Skeletal muscle tissue (tissue), 3 donors: ENCODE measurements at regions not wholly inside any gene's neighbourhood (a gene's known extent, or its start where the extent isn't known, plus 50 kb on each side); places are given as distances from the start of the nearest gene placed in this dataset.

Experiments used
- H3K27ac ChIP-seq: one replicate; pipeline ENCODE4 v1.7.0; 2013; ENCODE audit warnings: mild to moderate bottlenecking, low read depth, low read length, inconsistent platforms
- H3K27me3 ChIP-seq, 3 donors: one replicate each; pipeline ENCODE4 v1.7.0; 2013; ENCODE audit warnings: low read length in 3 of 3; ENCODE audit not compliant: control insufficient read depth in 3 of 3, insufficient read depth in 3 of 3
- H3K36me3 ChIP-seq, 3 donors: one replicate each; pipeline ENCODE4 v1.7.0; 2013; ENCODE audit warnings: low read length in 3 of 3; ENCODE audit not compliant: control insufficient read depth in 3 of 3, insufficient read depth in 3 of 3
- H3K4me1 ChIP-seq, 3 donors: one replicate each; pipeline ENCODE4 v1.7.0; 2013; ENCODE audit warnings: low read length in 3 of 3, mild to moderate bottlenecking in 3 of 3; ENCODE audit not compliant: control insufficient read depth in 3 of 3, insufficient read depth in 3 of 3
- H3K4me3 ChIP-seq, 3 donors: one replicate each; pipeline ENCODE4 v1.7.0; 2013; ENCODE audit warnings: low read length in 3 of 3
- H3K9ac ChIP-seq, 3 donors: one replicate each; pipeline ENCODE4 v1.7.0; 2013; ENCODE audit warnings: low read length in 3 of 3, mild to moderate bottlenecking in 3 of 3, moderate library complexity in 2 of 3, low read depth in 1 of 3
- H3K9me3 ChIP-seq, 3 donors: one replicate each; pipeline ENCODE4 v1.7.0; 2013; ENCODE audit warnings: low read length in 3 of 3; ENCODE audit not compliant: control insufficient read depth in 3 of 3
- donor health status: Osteomylitis.

DNA sequence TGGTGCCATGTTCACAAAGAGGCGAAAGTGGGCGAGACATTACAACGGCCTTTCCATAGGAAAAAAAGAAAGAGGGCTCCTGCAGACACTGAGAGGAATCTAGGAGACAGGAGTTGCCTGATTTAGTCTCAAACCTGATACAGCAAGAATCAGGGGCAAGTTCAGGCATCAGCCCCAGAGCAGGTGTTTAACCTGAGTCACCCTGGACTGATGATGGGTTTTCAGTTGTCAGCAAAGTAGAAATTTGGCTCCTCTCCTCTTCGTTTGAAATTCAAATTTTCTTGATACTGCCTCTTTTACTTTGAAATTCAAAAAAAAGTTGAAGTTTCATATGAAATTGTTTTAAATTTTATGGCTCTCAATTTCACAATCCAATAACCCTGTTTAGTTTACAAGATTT, 189.5 kb downstream of the ABCC12 start:
- Histone ChIP-seq H3K27me3 (peaks cover 0 to 4% (median 0%) of the 10 kb centered on the region in 3 donors), H3K36me3 (no peaks in the 10 kb centered on the region), H3K9me3 (no peaks in the 10 kb centered on the region), H3K4me1 (no peaks in the 10 kb centered on the region), H3K4me3 (no peak overlapping the region), H3K27ac (no peak overlapping the region), H3K9ac (no peak overlapping the region)

DNA sequence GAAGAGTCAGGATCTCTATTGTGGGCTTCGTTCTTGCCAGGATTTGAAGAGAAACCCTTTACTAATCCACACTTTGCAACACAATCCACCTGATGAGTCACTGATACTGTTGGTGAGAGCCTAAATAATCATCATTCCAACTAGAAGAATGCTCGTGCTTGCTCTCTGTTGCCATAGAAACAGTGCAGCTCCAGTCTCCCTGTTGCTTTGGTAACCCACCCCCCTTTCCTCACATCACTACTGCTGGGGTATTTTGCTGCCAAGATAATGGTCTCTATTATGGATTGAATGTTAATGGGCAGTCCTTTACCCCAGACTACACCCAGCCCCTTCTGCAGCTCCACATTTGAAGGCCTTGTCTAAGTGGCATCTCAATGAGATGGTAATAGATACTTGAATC, 190.4 kb downstream of the ABCC12 start:
- Histone ChIP-seq H3K36me3 (no peaks in the 10 kb centered on the region), H3K4me1 (no peaks in the 10 kb centered on the region), H3K9me3 (no peaks in the 10 kb centered on the region), H3K27ac (no peak overlapping the region), H3K9ac (no peak overlapping the region), H3K27me3 (peaks cover 0 to 4% (median 0%) of the 10 kb centered on the region in 3 donors), H3K4me3 (no peak overlapping the region)

DNA sequence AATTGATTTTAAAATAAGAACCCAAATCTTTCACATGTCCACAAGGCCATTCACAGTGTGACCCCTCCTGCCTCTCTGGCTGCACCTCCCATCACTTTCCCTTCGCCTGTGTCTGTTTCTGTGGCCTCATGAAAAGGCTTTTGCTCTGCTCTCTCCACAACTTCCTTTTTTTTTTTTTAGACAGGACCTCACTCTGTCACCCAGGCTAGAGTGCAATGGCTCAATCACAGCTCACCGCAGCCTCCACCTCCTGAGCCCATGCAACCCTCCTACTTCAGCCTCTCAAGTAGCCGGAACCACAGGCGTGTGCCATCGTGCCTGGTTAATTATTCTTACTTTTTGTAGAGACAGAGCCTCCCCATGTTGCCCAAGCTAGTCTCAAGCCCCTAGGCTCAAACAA, 197.1 kb downstream of the ABCC12 start:
- no peak overlapping the region for H3K9ac ChIP-seq
- no peaks in the 10 kb centered on the region for H3K27me3 ChIP-seq
- no peak overlapping the region for H3K4me3 ChIP-seq
- no peaks in the 10 kb centered on the region for H3K9me3 ChIP-seq
- H3K27ac ChIP-seq: no peak overlapping the region
- H3K36me3 ChIP-seq: no peaks in the 10 kb centered on the region
- H3K4me1 ChIP-seq: no peaks in the 10 kb centered on the region

DNA sequence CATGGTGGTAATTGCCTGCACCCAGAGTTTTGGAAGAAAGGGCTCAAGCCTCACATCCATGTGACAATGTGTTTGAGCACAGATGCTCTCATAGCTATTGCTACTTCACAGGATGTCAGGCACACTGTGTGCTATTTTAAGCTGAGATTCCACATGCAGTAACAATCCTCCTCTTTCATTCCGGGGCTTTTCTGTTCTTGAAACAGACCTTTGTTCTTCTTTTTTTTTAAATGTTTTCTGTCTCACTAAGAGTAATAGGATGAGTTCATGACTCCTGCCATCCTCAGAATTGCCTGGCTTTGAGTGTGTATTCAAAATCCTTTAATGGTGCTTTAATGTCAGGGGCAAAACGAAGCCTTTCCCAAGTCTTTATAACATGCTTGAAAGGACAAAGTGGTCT, 198.9 kb downstream of the ABCC12 start:
- H3K9ac ChIP-seq: no peak overlapping the region
- no peak overlapping the region for H3K4me3 ChIP-seq
- no peaks in the 10 kb centered on the region for H3K4me1 ChIP-seq
- no peaks in the 10 kb centered on the region for H3K36me3 ChIP-seq
- no peaks in the 10 kb centered on the region for H3K9me3 ChIP-seq
- no peaks in the 10 kb centered on the region for H3K27me3 ChIP-seq
- no peak overlapping the region for H3K27ac ChIP-seq

DNA sequence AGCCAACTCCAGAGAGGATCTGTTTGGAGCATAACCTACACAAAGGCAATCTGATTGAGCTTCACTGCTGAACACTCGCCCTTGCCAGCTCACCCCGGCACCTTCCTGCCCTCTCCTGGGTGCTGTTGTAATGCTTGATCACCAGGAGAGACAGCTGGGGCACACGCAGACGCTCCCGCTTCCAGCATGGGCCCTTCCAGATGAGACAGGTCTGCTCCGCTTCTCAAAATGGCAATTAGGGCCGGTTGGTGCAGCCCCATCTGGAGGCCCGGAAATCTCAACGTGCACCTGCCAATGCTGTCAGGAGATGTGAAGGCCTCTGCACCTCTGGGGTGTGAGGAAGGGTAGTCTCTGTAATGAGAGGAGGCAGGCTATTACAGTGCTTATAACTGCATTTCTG, 206.1 kb downstream of the ABCC12 start:
- Histone ChIP-seq H3K36me3 (no peaks in the 10 kb centered on the region), H3K27ac (no peak overlapping the region), H3K4me1 (no peaks in the 10 kb centered on the region), H3K4me3 (no peak overlapping the region), H3K9ac (no peak overlapping the region), H3K9me3 (no peaks in the 10 kb centered on the region), H3K27me3 (no peaks in the 10 kb centered on the region)

DNA sequence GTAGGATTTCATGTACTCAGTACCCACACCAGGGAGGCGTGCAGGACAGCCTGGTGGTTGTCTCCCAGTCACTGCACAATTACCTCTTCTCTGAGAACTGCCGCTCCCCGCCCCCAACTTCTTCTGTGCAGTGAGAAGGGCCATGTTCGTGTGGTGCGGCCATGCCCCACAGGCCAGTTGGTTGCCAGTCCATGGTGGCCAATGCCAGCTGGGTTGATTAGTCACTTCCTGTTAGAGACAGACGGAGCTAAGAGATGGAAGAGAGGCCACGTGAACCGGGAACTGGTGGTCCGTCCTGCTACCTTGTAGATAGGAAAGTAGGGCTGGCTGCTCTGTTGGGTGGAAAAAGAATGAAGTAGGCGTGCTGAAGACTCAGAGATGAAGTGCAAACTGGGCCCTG, 206.5 kb downstream of the ABCC12 start:
- Histone ChIP-seq H3K9ac (no peak overlapping the region), H3K27me3 (peaks cover 0 to 2% (median 0%) of the 10 kb centered on the region in 3 donors), H3K27ac (no peak overlapping the region), H3K9me3 (no peaks in the 10 kb centered on the region), H3K4me3 (no peak overlapping the region), H3K36me3 (no peaks in the 10 kb centered on the region), H3K4me1 (no peaks in the 10 kb centered on the region)

DNA sequence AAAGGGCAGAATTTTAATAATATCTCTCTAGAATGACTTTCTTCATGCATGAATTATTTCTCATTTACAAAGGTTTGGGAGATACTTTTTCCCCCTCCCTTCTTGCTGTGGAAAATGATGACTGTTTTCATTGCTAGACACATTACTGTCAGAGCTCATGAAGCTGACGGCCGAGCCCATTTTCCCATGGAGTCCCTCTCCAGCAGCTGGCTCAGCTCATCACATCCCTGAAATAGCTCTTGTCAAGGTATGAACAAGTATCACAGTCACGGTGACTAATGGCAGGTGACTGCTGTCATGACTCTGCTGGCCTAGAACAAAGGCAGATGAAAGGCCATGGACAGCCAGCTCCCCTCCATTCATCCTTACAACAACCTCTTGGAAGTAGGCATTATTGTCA, 208.1 kb downstream of the ABCC12 start:
- H3K4me3 ChIP-seq: no peak overlapping the region
- no peak overlapping the region for H3K9ac ChIP-seq
- peaks cover 0 to 8% (median 0%) of the 10 kb centered on the region in 3 donors for H3K27me3 ChIP-seq
- H3K36me3 ChIP-seq: no peaks in the 10 kb centered on the region
- no peaks in the 10 kb centered on the region for H3K9me3 ChIP-seq
- H3K27ac ChIP-seq: no peak overlapping the region
- H3K4me1 ChIP-seq: no peaks in the 10 kb centered on the region

DNA sequence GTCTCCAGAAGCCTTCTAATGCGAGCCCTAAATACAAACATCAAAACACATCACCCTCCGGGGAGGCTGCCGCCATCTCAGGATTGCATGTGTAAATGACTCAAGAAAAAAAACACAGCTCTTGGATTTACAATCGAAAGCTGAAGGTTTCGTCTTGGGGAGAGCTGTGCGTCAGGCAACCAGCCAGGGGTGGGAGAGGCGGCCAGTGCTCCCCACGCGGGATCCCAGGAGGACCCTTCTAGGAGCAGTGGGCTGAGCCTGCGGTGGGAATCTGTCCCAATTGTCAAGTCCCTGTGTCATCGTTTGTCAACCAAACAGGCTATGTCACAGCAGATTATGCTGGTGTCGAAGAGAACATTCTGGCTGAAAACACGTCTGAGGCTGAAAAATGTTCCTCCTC, 209.7 kb downstream of the ABCC12 start:
- Histone ChIP-seq H3K9ac (no peak overlapping the region), H3K9me3 (no peaks in the 10 kb centered on the region), H3K4me1 (no peaks in the 10 kb centered on the region), H3K36me3 (no peaks in the 10 kb centered on the region), H3K27me3 (peaks cover 0 to 8% (median 0%) of the 10 kb centered on the region in 3 donors), H3K27ac (no peak overlapping the region), H3K4me3 (no peak overlapping the region)

DNA sequence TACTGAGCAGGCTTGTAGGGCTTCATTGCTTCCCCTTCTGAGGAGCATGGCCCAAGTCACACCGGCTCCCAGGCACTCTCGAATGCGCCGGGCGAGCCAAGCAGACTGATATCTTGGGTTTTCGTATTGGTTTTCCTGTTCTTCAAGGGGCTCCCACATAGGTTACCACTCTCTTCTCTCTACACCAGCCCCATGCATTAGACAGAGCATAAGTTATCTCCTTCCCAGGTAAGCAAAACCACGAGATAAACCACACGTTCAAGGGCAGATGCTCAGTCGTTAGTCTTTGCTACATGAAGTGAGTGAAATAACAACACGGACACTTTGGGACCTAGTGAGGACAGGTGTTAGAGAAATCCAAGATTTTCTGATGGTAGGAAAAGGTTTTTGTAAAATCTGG, 211.2 kb downstream of the ABCC12 start:
- H3K9me3 ChIP-seq: no peaks in the 10 kb centered on the region
- H3K36me3 ChIP-seq: no peaks in the 10 kb centered on the region
- H3K27ac ChIP-seq: no peak overlapping the region
- peaks cover 0 to 8% (median 0%) of the 10 kb centered on the region in 3 donors for H3K27me3 ChIP-seq
- no peak overlapping the region for H3K9ac ChIP-seq
- H3K4me3 ChIP-seq: no peak overlapping the region
- H3K4me1 ChIP-seq: no peaks in the 10 kb centered on the region

DNA sequence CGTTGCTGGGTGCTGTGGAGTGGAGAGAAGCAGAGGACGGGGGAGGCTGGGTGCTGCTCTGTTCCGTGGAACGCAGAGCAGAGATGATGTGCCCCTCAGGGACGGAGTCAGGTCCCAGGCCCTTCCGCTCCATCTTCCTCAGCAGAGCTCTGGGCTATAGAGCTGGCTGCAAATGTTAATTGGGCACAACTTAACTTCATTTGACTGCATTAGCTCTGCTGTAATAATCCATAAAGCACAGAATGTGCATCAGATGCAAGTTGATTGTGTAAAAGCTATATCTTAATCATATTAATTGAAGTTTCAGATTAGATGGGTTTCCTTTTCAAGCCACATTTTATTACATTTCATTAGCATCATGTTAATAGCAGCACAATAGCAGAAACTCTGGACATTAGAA, 212.6 kb downstream of the ABCC12 start:
- Histone ChIP-seq H3K4me3 (no peak overlapping the region), H3K4me1 (no peaks in the 10 kb centered on the region), H3K9me3 (no peaks in the 10 kb centered on the region), H3K36me3 (no peaks in the 10 kb centered on the region), H3K9ac (no peak overlapping the region), H3K27ac (no peak overlapping the region), H3K27me3 (peaks cover 0 to 8% (median 0%) of the 10 kb centered on the region in 3 donors)

DNA sequence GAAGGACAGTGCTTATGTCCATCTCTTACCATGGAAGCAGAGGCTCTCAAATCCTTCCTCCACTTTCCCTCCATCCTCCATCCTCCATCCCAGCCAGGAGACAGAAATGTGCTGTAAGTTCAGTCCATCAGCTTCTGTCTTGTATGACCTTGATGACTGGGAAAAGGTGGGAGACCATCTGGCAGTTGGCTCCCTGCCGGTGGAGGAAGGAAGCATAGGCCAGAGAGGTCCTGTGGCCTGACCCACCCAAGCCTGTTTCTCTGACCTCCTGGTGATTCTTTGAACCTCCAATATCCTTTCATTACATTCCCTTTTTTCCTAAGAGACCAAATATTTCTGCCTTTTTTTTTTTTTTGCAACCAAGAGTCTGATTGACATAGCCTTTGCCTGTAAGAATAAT, 215.3 kb downstream of the ABCC12 start:
- Histone ChIP-seq H3K9ac (no peak overlapping the region), H3K27me3 (peaks cover 0 to 8% (median 0%) of the 10 kb centered on the region in 3 donors)

More for the DNA sequence above, 215.3 kb downstream of the ABCC12 start:
- Histone ChIP-seq H3K4me3 (no peak overlapping the region), H3K36me3 (no peaks in the 10 kb centered on the region), H3K27ac (no peak overlapping the region), H3K9me3 (peaks cover 0 to 2% (median 0%) of the 10 kb centered on the region in 3 donors), H3K4me1 (no peaks in the 10 kb centered on the region)
